ENCODE measurements at regions not wholly inside any gene's neighbourhood (a gene's known extent, or its start where the extent isn't known, plus 50 kb on each side); places are given as distances from the start of the nearest gene placed in this dataset.

DNA sequence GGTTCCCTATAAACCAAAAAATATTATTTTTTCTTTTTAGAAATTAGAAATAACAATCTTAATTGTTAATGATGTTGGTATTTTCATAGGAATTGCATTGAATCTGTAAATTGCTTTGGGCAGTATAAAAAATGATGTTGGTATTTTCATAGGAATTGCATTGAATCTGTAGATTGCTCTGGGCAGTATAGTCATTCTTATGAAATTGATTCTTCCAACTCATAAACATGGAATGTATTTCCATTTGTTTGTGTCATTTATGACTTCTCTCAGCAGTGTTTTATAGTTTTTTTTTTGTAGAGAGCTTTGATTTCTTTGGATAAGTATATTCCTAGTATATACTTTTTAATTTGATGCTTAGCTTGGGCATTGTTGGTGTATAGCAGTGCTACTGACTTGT lies 82.0 kb upstream of the NT5C1B start:
- Histone ChIP-seq H3K36me3 (no peaks in the 10 kb centered on the region), H3K27me3 (no peaks in the 10 kb centered on the region), H3K4me1 (no peaks in the 10 kb centered on the region), H3K9me3 (no peaks in the 10 kb centered on the region), H3K27ac (no peak overlapping the region), H3K4me3 (no peak overlapping the region)
- TF ChIP-seq CTCF (IDR thresholded peaks at IDR 0.05), result no peak
- no peak for ATAC-seq
- no peak for FAIRE-seq
- no peak for DNase-seq
- intact Hi-C loops (cut with DNase I), result no loop called here

- Histone ChIP-seq H3K27ac (no peak overlapping the region), H3K27me3 (no peaks in the 10 kb centered on the region), H3K36me3 (no peaks in the 10 kb centered on the region), H3K4me1 (no peaks in the 10 kb centered on the region), H3K4me3 (no peak overlapping the region), H3K9me3 (no peaks in the 10 kb centered on the region)
- FAIRE-seq, result no peak
- no peak for TF ChIP-seq CTCF (IDR thresholded peaks at IDR 0.05)
- intact Hi-C loops (cut with DNase I), result no loop called here
- no peak for DNase-seq
- no peak for ATAC-seq
- 71 to 76% methylated on average over 2 of the region's 2 CpGs for WGBS, 2 donors
Measured at GRCh38 chr2:18668221-18668620, 78.9 kb upstream of the NT5C1B start.

DNA sequence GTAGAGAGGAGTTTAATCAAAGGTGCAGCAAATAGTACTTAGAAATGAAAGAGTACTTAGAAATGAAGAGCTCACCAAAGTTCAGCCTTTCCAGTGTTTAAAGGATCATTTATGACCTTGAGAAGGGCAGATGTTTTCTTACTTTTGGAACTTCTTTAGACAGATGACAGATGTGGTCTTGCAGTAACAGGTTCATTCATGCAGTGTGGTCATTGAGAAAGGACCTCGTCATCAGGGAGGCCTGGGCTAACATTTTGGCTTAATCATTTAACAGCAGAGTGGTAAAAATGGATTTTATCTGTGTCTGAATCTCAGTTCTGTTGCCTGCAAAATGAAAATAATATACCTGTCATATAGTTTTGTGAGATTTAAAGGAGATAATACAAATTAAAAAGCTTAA lies 75.1 kb upstream of the NT5C1B start:
- Histone ChIP-seq H3K27ac (no peak overlapping the region), H3K4me3 (no peak overlapping the region), H3K27me3 (no peaks in the 10 kb centered on the region), H3K9me3 (no peaks in the 10 kb centered on the region), H3K4me1 (no peaks in the 10 kb centered on the region), H3K36me3 (no peaks in the 10 kb centered on the region)
- no peak for FAIRE-seq
- ATAC-seq, result no peak
- WGBS, 2 donors, result 70 to 81% methylated on average over 1 of the region's 1 CpG
- TF ChIP-seq CTCF (IDR thresholded peaks at IDR 0.05), result no peak
- intact Hi-C loops (cut with DNase I), result no loop called here
- DNase-seq, result no peak

GRCh38 chr2:18663861-18664260 lies 74.5 kb upstream of the NT5C1B start:
- H3K9me3 ChIP-seq, result no peaks in the 10 kb centered on the region
- FAIRE-seq, result no peak
- no peaks in the 10 kb centered on the region for H3K27me3 ChIP-seq
- H3K27ac ChIP-seq, result no peak overlapping the region
- intact Hi-C loops (cut with DNase I), result no loop called here
- no peaks in the 10 kb centered on the region for H3K4me1 ChIP-seq
- TF ChIP-seq CTCF (IDR thresholded peaks at IDR 0.05), result no peak
- no peaks in the 10 kb centered on the region for H3K36me3 ChIP-seq
- no peak overlapping the region for H3K4me3 ChIP-seq
- no peak for ATAC-seq
- DNase-seq, result no peak
- WGBS, 2 donors, result 84 to 88% methylated on average over 3 of the region's 3 CpGs

DNA sequence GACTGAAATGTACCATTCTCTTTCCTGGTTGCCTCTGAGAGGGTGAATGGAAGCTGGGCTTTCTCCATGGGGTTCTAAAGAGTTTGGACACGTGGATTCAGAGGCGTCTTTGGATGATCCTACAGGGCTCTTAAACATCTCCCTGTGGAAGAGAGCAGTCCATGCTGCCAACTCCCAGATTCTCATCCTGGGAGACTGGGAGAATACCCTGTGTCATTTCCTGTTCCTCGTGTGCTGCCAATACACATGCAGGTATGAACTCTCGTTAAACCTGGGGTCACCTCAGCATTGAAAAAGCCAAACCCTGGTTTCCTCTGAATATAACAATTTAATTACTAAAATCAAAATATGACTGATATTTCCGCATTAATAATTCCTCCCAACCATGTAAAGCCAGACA lies 73.3 kb upstream of the NT5C1B start:
- 89% methylated on average over 5 of the region's 5 CpGs for WGBS, 2 donors
- Histone ChIP-seq H3K27me3 (no peaks in the 10 kb centered on the region), H3K4me3 (no peak overlapping the region), H3K9me3 (no peaks in the 10 kb centered on the region), H3K27ac (no peak overlapping the region), H3K36me3 (no peaks in the 10 kb centered on the region), H3K4me1 (no peaks in the 10 kb centered on the region)
- no peak for TF ChIP-seq CTCF (IDR thresholded peaks at IDR 0.05)
- intact Hi-C loops (cut with DNase I), result no loop called here
- no peak for DNase-seq
- no peak for ATAC-seq
- FAIRE-seq, result no peak

All from pancreas (tissue), 10 donors.